ENCODE measurements at regions not wholly inside any gene's neighbourhood (a gene's known extent, or its start where the extent isn't known, plus 50 kb on each side); places are given as distances from the start of the nearest gene placed in this dataset.

GRCh38 chr13:50441130-50441529 is 402.4 kb downstream of the DLEU7 start:
- H3K27me3 Mint-ChIP-seq (ENCODE audit: insufficient read depth, unreplicated experiment): no peaks in the 10 kb centered on the region
- TF ChIP-seq CTCF (IDR thresholded peaks at IDR 0.05; ENCODE audit: unreplicated experiment): no peak
- H3K36me3 Mint-ChIP-seq (ENCODE audit: insufficient read depth, unreplicated experiment): no peaks in the 10 kb centered on the region
- POLR2A ChIA-PET: interaction anchor here (1.8 kb wide), 1 partner anchor 18 kb away, joined by 6 read pairs; no protein-coding TSS in a partner anchor
- intact Hi-C loops (cut with micrococcal nuclease): no loop called here
- CTCF ChIA-PET: interaction anchor here (0.5 kb wide), 1 partner anchor 1580 kb away, joined by 3 read pairs; no protein-coding TSS in a partner anchor
- H3K27ac Mint-ChIP-seq (ENCODE audit: low read depth, unreplicated experiment): no peak overlapping the region
- H3K4me1 Mint-ChIP-seq (ENCODE audit: insufficient read depth, unreplicated experiment): no peaks in the 10 kb centered on the region
- no peak overlapping the region for H3K4me3 Mint-ChIP-seq (ENCODE audit: unreplicated experiment)
- no peak for DNase-seq (ENCODE audit: unreplicated experiment)
- no TSS peak for BruUV-seq (replicated peaks)
- H3K9me3 Mint-ChIP-seq (ENCODE audit: unreplicated experiment): no peaks in the 10 kb centered on the region

- no TSS peak for BruUV-seq (replicated peaks)
- Mint-ChIP-seq H3K36me3 (ENCODE audit: insufficient read depth, unreplicated experiment) (no peaks in the 10 kb centered on the region), H3K27me3 (ENCODE audit: insufficient read depth, unreplicated experiment) (no peaks in the 10 kb centered on the region), H3K4me1 (ENCODE audit: insufficient read depth, unreplicated experiment) (no peaks in the 10 kb centered on the region), H3K4me3 (ENCODE audit: unreplicated experiment) (no peak overlapping the region), H3K9me3 (ENCODE audit: unreplicated experiment) (no peaks in the 10 kb centered on the region), H3K27ac (ENCODE audit: low read depth, unreplicated experiment) (peak overlapping the region; percentile 43)
- ChIA-PET CTCF (interaction anchor here (0.6 kb wide), 1 partner anchor 352 kb away, joined by 3 read pairs; no protein-coding TSS in a partner anchor), POLR2A (no interaction called here)
- intact Hi-C loops (cut with micrococcal nuclease): no loop called here
- no peak for DNase-seq (ENCODE audit: unreplicated experiment)
- no peak for TF ChIP-seq CTCF (IDR thresholded peaks at IDR 0.05; ENCODE audit: unreplicated experiment)
Measured at GRCh38 chr13:50444726-50445125, 398.8 kb downstream of the DLEU7 start.

GRCh38 chr13:50446611-50447010 is 396.9 kb downstream of the DLEU7 start:
- DNase-seq (ENCODE audit: unreplicated experiment): no peak
- Mint-ChIP-seq H3K9me3 (ENCODE audit: unreplicated experiment) (no peaks in the 10 kb centered on the region), H3K27me3 (ENCODE audit: insufficient read depth, unreplicated experiment) (no peaks in the 10 kb centered on the region), H3K36me3 (ENCODE audit: insufficient read depth, unreplicated experiment) (no peaks in the 10 kb centered on the region), H3K4me3 (ENCODE audit: unreplicated experiment) (no peak overlapping the region), H3K27ac (ENCODE audit: low read depth, unreplicated experiment) (no peak overlapping the region), H3K4me1 (ENCODE audit: insufficient read depth, unreplicated experiment) (no peaks in the 10 kb centered on the region)
- intact Hi-C loops (cut with micrococcal nuclease): no loop called here
- ChIA-PET CTCF (no interaction called here), POLR2A (no interaction called here)
- BruUV-seq (replicated peaks): no TSS peak
- TF ChIP-seq CTCF (IDR thresholded peaks at IDR 0.05; ENCODE audit: unreplicated experiment): no peak

- no peaks in the 10 kb centered on the region for H3K9me3 Mint-ChIP-seq (ENCODE audit: unreplicated experiment)
- no peak overlapping the region for H3K4me3 Mint-ChIP-seq (ENCODE audit: unreplicated experiment)
- intact Hi-C loops (cut with micrococcal nuclease): no loop called here
- CTCF ChIA-PET: interaction anchor here (0.6 kb wide), 2 partner anchors 11 to 409 kb away, joined by 3 read pairs; no protein-coding TSS in a partner anchor
- POLR2A ChIA-PET: interaction anchor here (0.7 kb wide), 1 partner anchor 1004 kb away, joined by 3 read pairs; the partner anchor contains the start of gene INTS6
- no peak for DNase-seq (ENCODE audit: unreplicated experiment)
- no TSS peak for BruUV-seq (replicated peaks)
- no peaks in the 10 kb centered on the region for H3K36me3 Mint-ChIP-seq (ENCODE audit: insufficient read depth, unreplicated experiment)
- no peak for TF ChIP-seq CTCF (IDR thresholded peaks at IDR 0.05; ENCODE audit: unreplicated experiment)
- H3K27me3 Mint-ChIP-seq (ENCODE audit: insufficient read depth, unreplicated experiment): no peaks in the 10 kb centered on the region
- H3K4me1 Mint-ChIP-seq (ENCODE audit: insufficient read depth, unreplicated experiment): no peaks in the 10 kb centered on the region
- H3K27ac Mint-ChIP-seq (ENCODE audit: low read depth, unreplicated experiment): no peak overlapping the region
Measured at GRCh38 chr13:50448535-50448998, 394.9 kb downstream of the DLEU7 start.
